ENCODE measurements at regions not wholly inside any gene's neighbourhood (a gene's known extent, or its start where the extent isn't known, plus 50 kb on each side); places are given as distances from the start of the nearest gene placed in this dataset.

DNA sequence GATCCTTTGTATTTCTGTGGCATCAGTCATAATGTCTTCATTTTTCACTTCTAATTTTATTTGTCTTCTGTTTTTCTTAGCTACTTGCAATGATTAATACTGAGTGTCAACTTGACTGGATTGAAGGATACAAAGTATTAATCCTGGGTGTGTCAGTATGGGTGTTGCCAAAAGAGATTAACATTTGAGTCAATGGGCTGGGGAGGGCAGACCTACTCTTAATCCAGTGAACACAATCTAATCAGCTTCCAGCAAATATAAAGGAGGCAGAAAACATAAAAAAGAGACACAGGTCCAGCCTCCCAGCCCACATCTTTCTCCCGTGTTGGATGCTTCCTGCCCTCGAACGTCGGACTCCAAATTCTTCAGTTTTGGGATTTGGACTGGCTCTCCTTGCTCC lies 640.9 kb upstream of the MIR17HG start:
- TF ChIP-seq, protein P1, sequence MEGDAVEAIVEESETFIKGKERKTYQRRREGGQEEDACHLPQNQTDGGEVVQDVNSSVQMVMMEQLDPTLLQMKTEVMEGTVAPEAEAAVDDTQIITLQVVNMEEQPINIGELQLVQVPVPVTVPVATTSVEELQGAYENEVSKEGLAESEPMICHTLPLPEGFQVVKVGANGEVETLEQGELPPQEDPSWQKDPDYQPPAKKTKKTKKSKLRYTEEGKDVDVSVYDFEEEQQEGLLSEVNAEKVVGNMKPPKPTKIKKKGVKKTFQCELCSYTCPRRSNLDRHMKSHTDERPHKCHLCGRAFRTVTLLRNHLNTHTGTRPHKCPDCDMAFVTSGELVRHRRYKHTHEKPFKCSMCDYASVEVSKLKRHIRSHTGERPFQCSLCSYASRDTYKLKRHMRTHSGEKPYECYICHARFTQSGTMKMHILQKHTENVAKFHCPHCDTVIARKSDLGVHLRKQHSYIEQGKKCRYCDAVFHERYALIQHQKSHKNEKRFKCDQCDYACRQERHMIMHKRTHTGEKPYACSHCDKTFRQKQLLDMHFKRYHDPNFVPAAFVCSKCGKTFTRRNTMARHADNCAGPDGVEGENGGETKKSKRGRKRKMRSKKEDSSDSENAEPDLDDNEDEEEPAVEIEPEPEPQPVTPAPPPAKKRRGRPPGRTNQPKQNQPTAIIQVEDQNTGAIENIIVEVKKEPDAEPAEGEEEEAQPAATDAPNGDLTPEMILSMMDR (IDR thresholded peaks at IDR 0.05; ENCODE audit: poor library complexity): no peak
- TF ChIP-seq EZH2 (IDR thresholded peaks at IDR 0.05; ENCODE audit: borderline replicate concordance) (no peak), EZH2phosphoT487 (IDR thresholded peaks at IDR 0.05; ENCODE audit: low read depth, severe bottlenecking, unreplicated experiment) (no peak)
